Neural progenitor cell (in vitro differentiated cells): ENCODE measurements at regions not wholly inside any gene's neighbourhood (a gene's known extent, or its start where the extent isn't known, plus 50 kb on each side); places are given as distances from the start of the nearest gene placed in this dataset.

Source experiments
- DNase-seq: peaks from one replicate; pipeline ENCODE4 v3.0.0-alpha.2; 2016; ENCODE audit warnings: low spot score
- H2AFZ ChIP-seq: fragments of 200-600 bp; sonication (generic); replicated peaks from 2 replicates; pipeline ENCODE4 v1.6.1; 2016; ENCODE audit warnings: antibody characterized with exemption
- H3F3A ChIP-seq: fragments of 200-600 bp; sonication (generic); 2 replicates; pipeline ENCODE4 v1.6.1; 2016; ENCODE audit warnings: antibody characterized with exemption, low read depth
- H3K27ac ChIP-seq: fragments of 200-600 bp; sonication (generic); 2 replicates; pipeline ENCODE4 v1.5.1; 2016; ENCODE audit warnings: mild to moderate bottlenecking
- H3K27me3 ChIP-seq: fragments of 200-600 bp; sonication (generic); 2 replicates; pipeline ENCODE4 v1.6.1; 2016; ENCODE audit warnings: mild to moderate bottlenecking, moderate library complexity
- H3K36me3 ChIP-seq: fragments of 200-600 bp; sonication (generic); 2 replicates; pipeline ENCODE4 v1.5.1; 2016
- H3K4me1 ChIP-seq: fragments of 200-600 bp; sonication (generic); 2 replicates; pipeline ENCODE4 v1.6.1; 2016; ENCODE audit warnings: mixed run types
- H3K4me2 ChIP-seq: fragments of 200-600 bp; sonication (generic); 2 replicates; pipeline ENCODE4 v1.6.1; 2016
- H3K4me3 ChIP-seq: fragments of 200-600 bp; sonication (generic); 2 replicates; pipeline ENCODE4 v1.5.1; 2016
- H3K79me2 ChIP-seq: fragments of 200-600 bp; sonication (generic); 2 replicates; pipeline ENCODE4 v1.6.1; 2016; ENCODE audit warnings: low read depth
- H3K9ac ChIP-seq: fragments of 200-600 bp; sonication (generic); 2 replicates; pipeline ENCODE4 v1.6.1; 2016
- H3K9me3 ChIP-seq: fragments of 200-600 bp; sonication (generic); 2 replicates; pipeline ENCODE4 v1.5.1; 2016; ENCODE audit warnings: low read depth
- H4K20me1 ChIP-seq: fragments of 200-600 bp; sonication (generic); 2 replicates; pipeline ENCODE4 v1.6.1; 2016; ENCODE audit warnings: low read depth
- H3K27ac Mint-ChIP-seq: 3 replicates; pipeline ENCODE4 v1.8.0; 2021; ENCODE audit warnings: mixed read lengths
- H3K27me3 Mint-ChIP-seq: 2 replicates; pipeline ENCODE4 v1.8.0; 2022; ENCODE audit warnings: low read depth, mild to moderate bottlenecking, inconsistent platforms, moderate library complexity, mixed read lengths; ENCODE audit not compliant: insufficient read depth
- H3K36me3 Mint-ChIP-seq: 3 replicates; pipeline ENCODE4 v1.8.0; 2021; ENCODE audit warnings: mixed read lengths
- H3K4me1 Mint-ChIP-seq: 3 replicates; pipeline ENCODE4 v1.8.0; 2021; ENCODE audit warnings: mixed read lengths
- H3K4me3 Mint-ChIP-seq: 3 replicates; pipeline ENCODE4 v1.8.0; 2021; ENCODE audit warnings: mild to moderate bottlenecking, moderate library complexity, mixed read lengths
- H3K9me3 Mint-ChIP-seq: 3 replicates; pipeline ENCODE4 v1.8.0; 2020; ENCODE audit warnings: mixed read lengths
- CTCF ChIP-seq: fragments of 200-600 bp; sonication (generic); IDR thresholded peaks from 2 replicates; pipeline ENCODE4 v1.5.1; 2017; ENCODE audit warnings: antibody characterized with exemption, mild to moderate bottlenecking
- EZH2 ChIP-seq: fragments of 200-600 bp; sonication (generic); IDR thresholded peaks from 2 replicates; pipeline ENCODE4 v1.6.1; 2017; ENCODE audit warnings: antibody characterized with exemption, mild to moderate bottlenecking, moderate library complexity
- EZH2phosphoT487 ChIP-seq: fragments of 200-600 bp; sonication (generic); IDR thresholded peaks from 2 replicates; pipeline ENCODE4 v1.6.1; 2017; ENCODE audit warnings: antibody characterized with exemption

GRCh38 chr11:42195289-42196013 is 736.0 kb upstream of the LRRC4C start:
- H3K4me3 Mint-ChIP-seq = no peak overlapping the region
- peaks cover 9% of the 10 kb centered on the region for H3K9me3 Mint-ChIP-seq
- Histone ChIP-seq H3K4me1 (peaks cover 11% of the 10 kb centered on the region), H4K20me1 (no peaks in the 10 kb centered on the region), H3K79me2 (no peaks in the 10 kb centered on the region), H3K4me3 (no peak overlapping the region), H3K27me3 (no peaks in the 10 kb centered on the region), H3K36me3 (no peaks in the 10 kb centered on the region), H2AFZ (no peak overlapping the region), H3K27ac (no peak overlapping the region), H3K9me3 (no peaks in the 10 kb centered on the region), H3K4me2 (no peak overlapping the region), H3K9ac (no peak overlapping the region), H3F3A (no peaks in the 10 kb centered on the region)
- peaks cover 4% of the 10 kb centered on the region for H3K27me3 Mint-ChIP-seq
- H3K27ac Mint-ChIP-seq = no peak overlapping the region
- H3K36me3 Mint-ChIP-seq = peaks cover 2% of the 10 kb centered on the region
- DNase-seq = no peak
- peaks cover 15% of the 10 kb centered on the region for H3K4me1 Mint-ChIP-seq
- TF ChIP-seq EZH2 (no peak), EZH2phosphoT487 (no peak), CTCF (no peak)

GRCh38 chr11:42200311-42200710 is 740.9 kb upstream of the LRRC4C start:
- Mint-ChIP-seq H3K27me3 (peaks cover 4% of the 10 kb centered on the region), H3K9me3 (peaks cover 5% of the 10 kb centered on the region), H3K4me1 (no peaks in the 10 kb centered on the region), H3K27ac (no peak overlapping the region), H3K36me3 (no peaks in the 10 kb centered on the region), H3K4me3 (no peak overlapping the region)
- Histone ChIP-seq H3K9me3 (no peaks in the 10 kb centered on the region), H3K79me2 (no peaks in the 10 kb centered on the region), H3K27ac (no peak overlapping the region), H4K20me1 (no peaks in the 10 kb centered on the region), H3K4me3 (no peak overlapping the region), H3K36me3 (no peaks in the 10 kb centered on the region), H3K27me3 (no peaks in the 10 kb centered on the region), H3K4me1 (no peaks in the 10 kb centered on the region), H3K4me2 (no peak overlapping the region), H2AFZ (no peak overlapping the region), H3K9ac (no peak overlapping the region), H3F3A (no peaks in the 10 kb centered on the region)
- no peak for DNase-seq
- TF ChIP-seq EZH2 = no peak
- TF ChIP-seq EZH2phosphoT487 = no peak
- no peak for TF ChIP-seq CTCF

DNA sequence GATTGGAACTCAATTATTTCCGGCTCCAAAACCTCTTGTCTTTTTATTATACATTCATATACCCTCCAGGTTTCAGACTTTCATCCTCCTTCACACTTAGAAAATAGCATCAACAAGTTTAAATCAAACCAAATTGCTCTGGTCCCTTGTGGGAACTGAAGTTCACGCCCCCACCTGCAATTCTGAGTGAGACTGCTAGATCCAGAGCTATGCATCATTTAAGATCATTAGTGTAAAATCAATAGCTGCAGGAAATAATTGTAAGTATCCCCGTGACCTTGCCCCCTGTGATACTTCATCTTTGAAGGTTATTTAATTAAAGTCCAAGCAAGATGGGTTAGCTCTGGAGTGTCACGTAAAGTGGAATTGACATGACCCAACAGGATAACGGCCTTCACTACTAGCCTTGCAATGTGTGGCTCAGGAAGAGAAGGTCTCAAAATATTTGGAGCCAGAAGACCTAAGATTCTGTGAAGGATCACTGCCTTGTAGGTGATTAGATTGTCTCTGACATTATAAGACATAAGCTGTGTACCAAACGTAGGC is 742.2 kb upstream of the LRRC4C start:
- Mint-ChIP-seq H3K36me3 (no peaks in the 10 kb centered on the region), H3K4me1 (no peaks in the 10 kb centered on the region), H3K27me3 (no peaks in the 10 kb centered on the region), H3K27ac (no peak overlapping the region), H3K9me3 (peaks cover 7% of the 10 kb centered on the region), H3K4me3 (no peak overlapping the region)
- H4K20me1 ChIP-seq = no peaks in the 10 kb centered on the region
- no peak overlapping the region for H3K9ac ChIP-seq
- no peaks in the 10 kb centered on the region for H3F3A ChIP-seq
- H3K27ac ChIP-seq = no peak overlapping the region
- no peak overlapping the region for H3K4me2 ChIP-seq
- TF ChIP-seq EZH2 = no peak
- TF ChIP-seq CTCF = no peak
- TF ChIP-seq EZH2phosphoT487 = no peak
- H3K9me3 ChIP-seq = no peaks in the 10 kb centered on the region
- H3K79me2 ChIP-seq = no peaks in the 10 kb centered on the region
- H3K4me1 ChIP-seq = no peaks in the 10 kb centered on the region
- no peaks in the 10 kb centered on the region for H3K27me3 ChIP-seq
- H3K36me3 ChIP-seq = no peaks in the 10 kb centered on the region
- no peak overlapping the region for H2AFZ ChIP-seq
- no peak for DNase-seq
- no peak overlapping the region for H3K4me3 ChIP-seq
